Fibroblast of mammary gland (primary cell): ENCODE measurements at regions not wholly inside any gene's neighbourhood (a gene's known extent, or its start where the extent isn't known, plus 50 kb on each side); places are given as distances from the start of the nearest gene placed in this dataset.

Experiments used
- DNase-seq: peaks from one replicate; pipeline ENCODE4 v3.0.0-alpha.2; 2010; ENCODE audit warnings: low read depth
- H3K4me3 ChIP-seq: 2 replicates; pipeline ENCODE4 v1.5.1; 2011; ENCODE audit warnings: low read depth, mild to moderate bottlenecking, low read length, moderate library complexity; ENCODE audit not compliant: control insufficient read depth
- TF ChIP-seq, protein P1 (sequence below): conservative IDR thresholded peaks from 2 replicates; pipeline ENCODE4 v1.5.1; 2011; ENCODE audit warnings: low read depth, low read length, inconsistent platforms; ENCODE audit not compliant: control insufficient read depth, insufficient read depth

DNA sequence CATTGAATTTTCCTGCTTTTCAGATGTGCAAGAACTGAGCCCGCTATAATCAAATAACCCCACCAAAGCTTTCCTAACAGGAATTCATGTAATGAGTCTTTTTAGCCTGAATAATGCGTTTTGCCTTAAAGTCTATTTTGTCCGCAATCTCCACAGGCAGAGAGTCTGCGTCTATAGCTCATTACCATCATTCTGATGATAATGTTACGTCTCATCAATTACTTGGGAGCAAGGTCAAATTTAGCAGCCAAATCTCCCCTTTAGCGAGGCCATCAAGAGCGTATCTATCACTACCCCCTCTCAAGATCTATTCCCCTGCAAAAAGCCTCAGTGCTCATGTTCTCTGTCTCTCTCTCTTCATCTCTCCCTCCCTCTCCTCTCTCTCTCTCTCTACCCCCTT is 416.1 kb downstream of the ZSWIM6 start:
- no peak overlapping the region for H3K4me3 ChIP-seq
- no peak for DNase-seq
- TF ChIP-seq, protein P1, sequence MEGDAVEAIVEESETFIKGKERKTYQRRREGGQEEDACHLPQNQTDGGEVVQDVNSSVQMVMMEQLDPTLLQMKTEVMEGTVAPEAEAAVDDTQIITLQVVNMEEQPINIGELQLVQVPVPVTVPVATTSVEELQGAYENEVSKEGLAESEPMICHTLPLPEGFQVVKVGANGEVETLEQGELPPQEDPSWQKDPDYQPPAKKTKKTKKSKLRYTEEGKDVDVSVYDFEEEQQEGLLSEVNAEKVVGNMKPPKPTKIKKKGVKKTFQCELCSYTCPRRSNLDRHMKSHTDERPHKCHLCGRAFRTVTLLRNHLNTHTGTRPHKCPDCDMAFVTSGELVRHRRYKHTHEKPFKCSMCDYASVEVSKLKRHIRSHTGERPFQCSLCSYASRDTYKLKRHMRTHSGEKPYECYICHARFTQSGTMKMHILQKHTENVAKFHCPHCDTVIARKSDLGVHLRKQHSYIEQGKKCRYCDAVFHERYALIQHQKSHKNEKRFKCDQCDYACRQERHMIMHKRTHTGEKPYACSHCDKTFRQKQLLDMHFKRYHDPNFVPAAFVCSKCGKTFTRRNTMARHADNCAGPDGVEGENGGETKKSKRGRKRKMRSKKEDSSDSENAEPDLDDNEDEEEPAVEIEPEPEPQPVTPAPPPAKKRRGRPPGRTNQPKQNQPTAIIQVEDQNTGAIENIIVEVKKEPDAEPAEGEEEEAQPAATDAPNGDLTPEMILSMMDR, result no peak

DNA sequence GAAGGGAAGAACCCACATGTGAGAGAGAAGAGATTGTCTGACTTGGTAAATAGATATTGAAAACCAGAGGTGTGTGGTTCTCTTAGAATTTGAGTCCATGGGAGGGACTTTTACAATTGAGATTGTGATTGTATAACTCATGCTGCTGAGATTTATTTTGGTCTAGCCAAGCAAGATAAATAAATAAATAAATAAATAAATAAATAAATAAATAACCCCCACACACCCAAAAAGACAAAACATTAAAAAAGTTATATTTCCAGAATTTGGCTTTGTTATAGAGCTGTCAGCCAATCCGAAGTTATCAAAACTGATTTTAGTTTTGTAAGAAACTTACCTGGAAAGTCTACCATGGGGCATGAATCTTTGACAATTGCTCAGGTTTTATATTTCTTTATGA is 416.6 kb downstream of the ZSWIM6 start:
- TF ChIP-seq, protein P1, result no peak
- H3K4me3 ChIP-seq, result no peak overlapping the region
- DNase-seq, result no peak

- no peak overlapping the region for H3K4me3 ChIP-seq
- DNase-seq, result no peak
- TF ChIP-seq, protein P1, result no peak
Measured at GRCh38 chr5:61752588-61752987, 420.5 kb downstream of the ZSWIM6 start.

DNA sequence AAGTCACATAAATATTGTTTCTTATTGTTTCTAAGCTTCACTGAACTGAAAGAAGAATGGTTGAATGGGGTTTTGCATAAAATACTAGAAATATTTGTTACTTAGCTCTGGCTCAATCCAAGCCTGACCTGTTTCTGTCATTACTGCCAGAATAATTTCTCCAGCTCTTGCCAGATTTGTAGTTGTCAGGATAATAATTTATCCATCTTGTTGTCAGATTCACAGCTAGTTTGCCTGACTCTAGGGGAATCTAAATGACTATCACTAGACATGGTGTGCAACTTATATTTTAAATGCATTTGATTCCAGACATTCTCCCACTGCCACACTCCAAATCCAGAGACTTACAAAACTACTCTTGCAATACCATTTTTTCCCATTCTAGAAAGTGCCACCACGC is 422.7 kb downstream of the ZSWIM6 start:
- DNase-seq, result no peak
- H3K4me3 ChIP-seq, result no peak overlapping the region
- TF ChIP-seq, protein P1, result no peak

DNA sequence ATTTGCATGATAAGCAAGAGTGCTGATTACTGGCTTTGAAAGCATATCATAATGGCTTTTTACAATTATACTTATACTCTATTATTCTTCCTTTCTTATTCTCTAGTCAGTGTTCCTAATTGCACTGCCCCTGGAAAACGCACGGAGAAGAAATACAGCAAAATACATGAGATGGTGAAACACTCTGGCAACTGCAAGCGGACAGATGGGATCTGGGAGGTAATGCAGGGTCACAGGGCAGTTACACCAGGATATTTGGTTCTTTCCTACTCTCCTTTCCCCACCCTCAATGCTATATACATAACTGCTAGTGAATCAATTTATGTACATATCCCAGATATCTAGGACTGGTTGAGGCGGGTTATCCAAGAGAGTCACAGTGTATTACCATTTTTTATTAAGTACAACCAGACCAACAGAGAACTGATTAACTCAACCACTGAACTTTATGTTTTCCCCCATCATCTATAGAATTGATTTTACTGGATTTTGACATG is 423.7 kb downstream of the ZSWIM6 start:
- no peak overlapping the region for H3K4me3 ChIP-seq
- no peak for DNase-seq
- TF ChIP-seq, protein P1, result no peak

DNA sequence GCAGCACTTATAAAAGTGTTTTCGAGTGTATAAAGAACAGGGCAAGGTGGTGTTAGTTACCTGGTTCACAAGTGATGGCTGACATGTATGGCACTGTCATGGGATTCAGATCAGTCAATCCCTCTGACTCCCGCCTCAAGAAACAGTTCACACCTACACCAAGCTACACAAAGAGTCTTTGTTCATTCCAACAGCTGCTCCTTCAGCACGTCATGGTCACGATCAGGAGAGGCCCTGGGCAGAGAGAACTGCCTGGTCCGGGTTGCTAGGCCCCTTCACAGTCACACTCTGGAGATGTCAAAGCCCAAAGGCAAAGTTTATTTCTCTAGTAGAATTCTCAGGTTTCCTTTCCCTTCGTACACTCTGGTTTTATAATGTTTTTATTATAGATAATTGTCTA is 426.7 kb downstream of the ZSWIM6 start:
- TF ChIP-seq, protein P1, result no peak
- DNase-seq, result no peak

DNA sequence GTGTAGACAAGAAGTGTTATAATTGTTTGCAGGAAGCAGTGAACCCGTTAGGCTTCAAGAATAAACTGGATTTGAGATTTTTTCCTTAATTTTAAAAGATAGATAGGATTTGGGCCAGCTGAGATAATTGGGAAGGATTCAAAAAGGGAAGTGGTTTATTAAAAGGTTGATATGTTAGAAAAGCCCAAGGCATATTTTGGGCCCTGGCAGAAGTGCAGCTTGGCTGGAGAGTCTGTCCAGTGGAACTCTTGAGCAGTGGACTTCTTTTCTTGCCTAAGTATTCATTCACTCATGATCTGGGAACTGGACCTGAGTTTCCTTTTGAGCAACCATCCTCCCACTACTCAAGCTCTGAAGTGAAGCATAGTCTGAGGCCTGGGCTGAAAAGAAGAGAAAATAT is 433.4 kb downstream of the ZSWIM6 start:
- DNase-seq, result no peak
- H3K4me3 ChIP-seq, result no peak overlapping the region
- TF ChIP-seq, protein P1, result no peak

More for the DNA sequence above, 426.7 kb downstream of the ZSWIM6 start:
- H3K4me3 ChIP-seq, result no peak overlapping the region
